ENCODE measurements at regions not wholly inside any gene's neighbourhood (a gene's known extent, or its start where the extent isn't known, plus 50 kb on each side); places are given as distances from the start of the nearest gene placed in this dataset.

GRCh38 chr11:120023120-120023519 is 114.8 kb downstream of the TRIM29 start:
- Histone ChIP-seq H3K4me3 (ENCODE audit: low read depth in 1 of 3, low read length in 3 of 3) (no peak overlapping the region), H3K27ac (ENCODE audit: low read depth in 1 of 3, low read length in 2 of 3) (no peak overlapping the region), H3K27me3 (ENCODE audit: control insufficient read depth in 3 of 3, insufficient read depth in 3 of 3, low read length in 3 of 3) (peaks cover 0 to 16% (median 2%) of the 10 kb centered on the region in 3 donors), H3K4me1 (ENCODE audit: control insufficient read depth in 3 of 3, insufficient read depth in 2 of 3, low read depth in 1 of 3, low read length in 2 of 3) (peaks cover 0 to 10% (median 0%) of the 10 kb centered on the region in 3 donors), H3K9me3 (ENCODE audit: control insufficient read depth in 2 of 2, insufficient read depth in 1 of 2, low read depth in 1 of 2, low read length in 1 of 2) (no peaks in the 10 kb centered on the region), H3K36me3 (ENCODE audit: control insufficient read depth in 3 of 3, insufficient read depth in 2 of 3, low read depth in 1 of 3, low read length in 3 of 3) (no peaks in the 10 kb centered on the region)
- FAIRE-seq (no peak), DNase-seq (no peak)
- 6 to 18% (median 18%) methylated on average over 1 of the region's 1 CpG for WGBS, 3 donors

GRCh38 chr11:120022617-120023016 is 115.3 kb downstream of the TRIM29 start:
- DNase-seq = no peak
- peaks cover 0 to 11% (median 2%) of the 10 kb centered on the region in 3 donors for H3K27me3 ChIP-seq (ENCODE audit: control insufficient read depth in 3 of 3, insufficient read depth in 3 of 3, low read length in 3 of 3)

DNA sequence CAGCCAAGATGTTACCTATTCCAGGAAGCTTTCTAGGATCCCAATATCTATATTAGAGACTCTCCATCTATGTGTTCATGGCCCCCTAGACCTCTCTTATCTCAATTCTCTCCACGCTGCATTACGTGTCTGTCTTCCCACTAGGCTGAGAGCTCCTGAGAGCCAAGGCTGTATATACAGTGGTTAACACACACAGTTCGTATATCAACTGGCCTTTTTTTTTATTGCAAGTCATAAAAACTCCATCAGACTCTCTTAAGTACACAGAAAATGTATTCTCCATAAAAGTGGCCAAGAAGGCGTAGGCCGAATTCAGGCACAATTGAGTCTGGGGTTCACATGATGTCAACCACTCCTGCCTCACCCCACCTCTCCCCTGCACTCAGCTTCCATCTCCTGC is 115.9 kb downstream of the TRIM29 start:
- FAIRE-seq (no peak), DNase-seq (peak in 1 of 2 donors; percentile 7)
- Histone ChIP-seq H3K4me3 (ENCODE audit: low read depth in 1 of 3, low read length in 3 of 3) (no peak overlapping the region), H3K27ac (ENCODE audit: low read depth in 1 of 3, low read length in 2 of 3) (no peak overlapping the region), H3K36me3 (ENCODE audit: control insufficient read depth in 3 of 3, insufficient read depth in 2 of 3, low read depth in 1 of 3, low read length in 3 of 3) (no peaks in the 10 kb centered on the region), H3K27me3 (ENCODE audit: control insufficient read depth in 3 of 3, insufficient read depth in 3 of 3, low read length in 3 of 3) (peaks cover 0 to 9% (median 0%) of the 10 kb centered on the region in 3 donors), H3K4me1 (ENCODE audit: control insufficient read depth in 3 of 3, insufficient read depth in 2 of 3, low read depth in 1 of 3, low read length in 2 of 3) (peaks cover 0 to 10% (median 0%) of the 10 kb centered on the region in 3 donors), H3K9me3 (ENCODE audit: control insufficient read depth in 2 of 2, insufficient read depth in 1 of 2, low read depth in 1 of 2, low read length in 1 of 2) (no peaks in the 10 kb centered on the region)
- WGBS, 3 donors = 72 to 82% (median 81%) methylated on average over 5 of the region's 5 CpGs

More at GRCh38 chr11:120022617-120023016, 115.3 kb downstream of the TRIM29 start:
- peaks cover 0 to 10% (median 0%) of the 10 kb centered on the region in 3 donors for H3K4me1 ChIP-seq (ENCODE audit: control insufficient read depth in 3 of 3, insufficient read depth in 2 of 3, low read depth in 1 of 3, low read length in 2 of 3)
- H3K27ac ChIP-seq (ENCODE audit: low read depth in 1 of 3, low read length in 2 of 3) = no peak overlapping the region
- no peaks in the 10 kb centered on the region for H3K36me3 ChIP-seq (ENCODE audit: control insufficient read depth in 3 of 3, insufficient read depth in 2 of 3, low read depth in 1 of 3, low read length in 3 of 3)
- no peak overlapping the region for H3K4me3 ChIP-seq (ENCODE audit: low read depth in 1 of 3, low read length in 3 of 3)
- FAIRE-seq = no peak
- H3K9me3 ChIP-seq (ENCODE audit: control insufficient read depth in 2 of 2, insufficient read depth in 1 of 2, low read depth in 1 of 2, low read length in 1 of 2) = no peaks in the 10 kb centered on the region
- WGBS, 3 donors = 84 to 86% (median 86%) methylated on average over 5 of the region's 5 CpGs

GRCh38 chr11:120021391-120021953 is 116.4 kb downstream of the TRIM29 start:
- DNase-seq (peak in 1 of 2 donors; percentile 14), FAIRE-seq (no peak)
- H3K4me3 ChIP-seq (ENCODE audit: low read depth in 1 of 3, low read length in 3 of 3) = no peak overlapping the region
- peaks cover 0 to 9% (median 0%) of the 10 kb centered on the region in 3 donors for H3K27me3 ChIP-seq (ENCODE audit: control insufficient read depth in 3 of 3, insufficient read depth in 3 of 3, low read length in 3 of 3)
- 82 to 90% (median 88%) methylated on average over 7 of the region's 7 CpGs for WGBS, 3 donors
- peaks cover 0 to 10% (median 0%) of the 10 kb centered on the region in 3 donors for H3K4me1 ChIP-seq (ENCODE audit: control insufficient read depth in 3 of 3, insufficient read depth in 2 of 3, low read depth in 1 of 3, low read length in 2 of 3)
- no peaks in the 10 kb centered on the region for H3K9me3 ChIP-seq (ENCODE audit: control insufficient read depth in 2 of 2, insufficient read depth in 1 of 2, low read depth in 1 of 2, low read length in 1 of 2)
- H3K36me3 ChIP-seq (ENCODE audit: control insufficient read depth in 3 of 3, insufficient read depth in 2 of 3, low read depth in 1 of 3, low read length in 3 of 3) = no peaks in the 10 kb centered on the region
- peak overlapping the region in 1 of 3 donors; percentile 54 for H3K27ac ChIP-seq (ENCODE audit: low read depth in 1 of 3, low read length in 2 of 3)

DNA sequence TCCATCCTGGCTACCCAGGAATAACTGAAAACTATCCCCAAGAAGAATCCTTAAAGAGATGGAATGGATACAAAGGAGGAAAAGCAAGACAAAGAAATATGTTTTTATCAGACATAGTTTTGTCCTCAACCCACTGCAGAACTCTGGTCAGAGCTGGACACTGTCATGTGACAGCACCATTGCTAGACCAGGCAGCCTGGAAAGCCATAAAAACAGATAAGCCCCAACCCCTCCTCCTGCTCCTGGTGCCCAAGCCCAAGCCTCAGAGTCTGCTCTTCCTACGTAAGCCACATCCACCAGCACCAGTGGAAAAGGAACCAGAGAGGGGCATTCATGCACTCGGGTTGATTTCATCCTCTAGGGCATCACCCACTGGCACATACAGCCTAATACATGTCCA is 116.9 kb downstream of the TRIM29 start:
- no peaks in the 10 kb centered on the region for H3K9me3 ChIP-seq (ENCODE audit: control insufficient read depth in 2 of 2, insufficient read depth in 1 of 2, low read depth in 1 of 2, low read length in 1 of 2)
- no peak overlapping the region for H3K4me3 ChIP-seq (ENCODE audit: low read depth in 1 of 3, low read length in 3 of 3)
- FAIRE-seq = no peak
- WGBS, 3 donors = 64 to 84% (median 74%) methylated on average over 2 of the region's 2 CpGs
- H3K27ac ChIP-seq (ENCODE audit: low read depth in 1 of 3, low read length in 2 of 3) = peak overlapping the region in 1 of 3 donors; percentile 54
- peaks cover 0 to 10% (median 0%) of the 10 kb centered on the region in 3 donors for H3K4me1 ChIP-seq (ENCODE audit: control insufficient read depth in 3 of 3, insufficient read depth in 2 of 3, low read depth in 1 of 3, low read length in 2 of 3)
- DNase-seq = peak in 1 of 2 donors; percentile 72
- H3K36me3 ChIP-seq (ENCODE audit: control insufficient read depth in 3 of 3, insufficient read depth in 2 of 3, low read depth in 1 of 3, low read length in 3 of 3) = no peaks in the 10 kb centered on the region
- H3K27me3 ChIP-seq (ENCODE audit: control insufficient read depth in 3 of 3, insufficient read depth in 3 of 3, low read length in 3 of 3) = peaks cover 0 to 9% (median 0%) of the 10 kb centered on the region in 3 donors

GRCh38 chr11:120020486-120020885 is 117.4 kb downstream of the TRIM29 start:
- Histone ChIP-seq H3K27ac (ENCODE audit: low read depth in 1 of 3, low read length in 2 of 3) (peak overlapping the region in 1 of 3 donors; percentile 44), H3K4me1 (ENCODE audit: control insufficient read depth in 3 of 3, insufficient read depth in 2 of 3, low read depth in 1 of 3, low read length in 2 of 3) (peaks cover 0 to 10% (median 0%) of the 10 kb centered on the region in 3 donors), H3K27me3 (ENCODE audit: control insufficient read depth in 3 of 3, insufficient read depth in 3 of 3, low read length in 3 of 3) (peaks cover 0 to 9% (median 0%) of the 10 kb centered on the region in 3 donors), H3K9me3 (ENCODE audit: control insufficient read depth in 2 of 2, insufficient read depth in 1 of 2, low read depth in 1 of 2, low read length in 1 of 2) (no peaks in the 10 kb centered on the region), H3K36me3 (ENCODE audit: control insufficient read depth in 3 of 3, insufficient read depth in 2 of 3, low read depth in 1 of 3, low read length in 3 of 3) (no peaks in the 10 kb centered on the region), H3K4me3 (ENCODE audit: low read depth in 1 of 3, low read length in 3 of 3) (no peak overlapping the region)
- DNase-seq (no peak), FAIRE-seq (no peak)
- WGBS, 3 donors = 65 to 87% (median 77%) methylated on average over 4 of the region's 4 CpGs

DNA sequence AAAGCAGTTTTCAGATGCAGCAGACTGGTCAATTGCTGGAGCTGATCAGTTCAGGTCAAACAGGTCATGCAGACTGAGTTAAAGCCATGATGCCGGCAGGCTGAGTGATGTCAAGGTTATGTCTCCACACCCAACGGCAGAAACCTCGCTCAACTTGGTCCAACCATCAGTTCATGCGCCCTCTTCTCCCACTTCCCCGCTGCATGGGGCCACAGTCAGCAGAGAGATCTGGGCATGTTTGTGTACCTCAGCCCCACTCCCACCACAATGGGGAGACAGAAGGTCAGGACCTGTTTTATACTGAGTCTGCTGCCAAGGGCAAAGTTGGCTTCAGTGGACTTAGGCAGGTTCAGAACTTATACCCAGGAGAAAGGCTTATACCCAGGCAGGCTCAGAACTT is 118.7 kb downstream of the TRIM29 start:
- 88 to 91% (median 89%) methylated on average over 5 of the region's 5 CpGs for WGBS, 3 donors
- no peak for FAIRE-seq
- no peak for DNase-seq
- Histone ChIP-seq H3K27ac (ENCODE audit: low read depth in 1 of 3, low read length in 2 of 3) (no peak overlapping the region), H3K27me3 (ENCODE audit: control insufficient read depth in 3 of 3, insufficient read depth in 3 of 3, low read length in 3 of 3) (peaks cover 0 to 5% (median 2%) of the 10 kb centered on the region in 3 donors), H3K4me3 (ENCODE audit: low read depth in 1 of 3, low read length in 3 of 3) (no peak overlapping the region), H3K36me3 (ENCODE audit: control insufficient read depth in 3 of 3, insufficient read depth in 2 of 3, low read depth in 1 of 3, low read length in 3 of 3) (no peaks in the 10 kb centered on the region), H3K9me3 (ENCODE audit: control insufficient read depth in 2 of 2, insufficient read depth in 1 of 2, low read depth in 1 of 2, low read length in 1 of 2) (no peaks in the 10 kb centered on the region), H3K4me1 (ENCODE audit: control insufficient read depth in 3 of 3, insufficient read depth in 2 of 3, low read depth in 1 of 3, low read length in 2 of 3) (peaks cover 0 to 10% (median 0%) of the 10 kb centered on the region in 3 donors)

DNA sequence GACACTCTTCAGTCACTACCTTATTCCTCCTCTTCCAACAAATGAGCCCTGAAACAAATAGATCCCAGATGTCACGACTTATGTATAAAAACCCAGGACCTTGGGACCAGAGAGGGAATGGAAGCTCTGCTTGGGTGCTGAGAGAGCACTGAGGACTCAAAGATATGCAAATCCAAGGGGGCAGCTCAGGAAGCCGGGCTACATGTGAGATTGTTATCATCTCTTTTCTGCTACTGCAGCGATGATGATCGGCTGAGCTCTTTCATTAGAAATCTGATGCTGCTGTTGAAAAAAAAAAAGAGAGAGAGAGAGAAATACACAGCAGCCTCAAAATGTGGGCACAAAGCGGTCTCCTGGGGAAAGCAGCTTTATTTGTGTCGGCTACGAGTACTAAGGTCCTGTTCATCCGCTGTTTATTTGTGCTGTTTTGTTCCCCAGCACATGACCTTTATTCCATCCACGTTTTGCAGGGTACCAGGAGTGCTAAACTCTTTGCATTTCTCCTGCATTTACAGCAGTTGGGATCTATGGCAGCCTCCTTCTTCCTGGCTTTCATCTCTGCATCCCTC is 120.2 kb downstream of the TRIM29 start:
- FAIRE-seq (no peak), DNase-seq (no peak)
- H3K27me3 ChIP-seq (ENCODE audit: control insufficient read depth in 3 of 3, insufficient read depth in 3 of 3, low read length in 3 of 3) = peaks cover 0 to 2% (median 0%) of the 10 kb centered on the region in 3 donors
- peaks cover 0 to 17% (median 0%) of the 10 kb centered on the region in 3 donors for H3K4me1 ChIP-seq (ENCODE audit: control insufficient read depth in 3 of 3, insufficient read depth in 2 of 3, low read depth in 1 of 3, low read length in 2 of 3)
- no peak overlapping the region for H3K27ac ChIP-seq (ENCODE audit: low read depth in 1 of 3, low read length in 2 of 3)
- no peaks in the 10 kb centered on the region for H3K36me3 ChIP-seq (ENCODE audit: control insufficient read depth in 3 of 3, insufficient read depth in 2 of 3, low read depth in 1 of 3, low read length in 3 of 3)
- no peak overlapping the region for H3K4me3 ChIP-seq (ENCODE audit: low read depth in 1 of 3, low read length in 3 of 3)
- H3K9me3 ChIP-seq (ENCODE audit: control insufficient read depth in 2 of 2, insufficient read depth in 1 of 2, low read depth in 1 of 2, low read length in 1 of 2) = no peaks in the 10 kb centered on the region
- WGBS, 3 donors = 36 to 60% (median 51%) methylated on average over 9 of the region's 9 CpGs
